22Rv1 (cell line): ENCODE measurements at regions not wholly inside any gene's neighbourhood (a gene's known extent, or its start where the extent isn't known, plus 50 kb on each side); places are given as distances from the start of the nearest gene placed in this dataset.
A peak's percentile ranks its signal among the peaks of the same experiment; 100 is the strongest.

Source experiments
- H3K27ac ChIP-seq: fragments of 450-650 bp; 2 replicates; pipeline ENCODE4 v1.5.1; 2017
- ZFX ChIP-seq: fragments of 450-650 bp; IDR thresholded peaks from 2 replicates; pipeline ENCODE4 v1.6.1; 2017; ENCODE audit warnings: antibody characterized with exemption, borderline replicate concordance
- TF ChIP-seq, protein P1 (sequence below): fragments of 450-650 bp; IDR thresholded peaks from 2 replicates; pipeline ENCODE4 v1.5.1; 2017; ENCODE audit warnings: mild to moderate bottlenecking

DNA sequence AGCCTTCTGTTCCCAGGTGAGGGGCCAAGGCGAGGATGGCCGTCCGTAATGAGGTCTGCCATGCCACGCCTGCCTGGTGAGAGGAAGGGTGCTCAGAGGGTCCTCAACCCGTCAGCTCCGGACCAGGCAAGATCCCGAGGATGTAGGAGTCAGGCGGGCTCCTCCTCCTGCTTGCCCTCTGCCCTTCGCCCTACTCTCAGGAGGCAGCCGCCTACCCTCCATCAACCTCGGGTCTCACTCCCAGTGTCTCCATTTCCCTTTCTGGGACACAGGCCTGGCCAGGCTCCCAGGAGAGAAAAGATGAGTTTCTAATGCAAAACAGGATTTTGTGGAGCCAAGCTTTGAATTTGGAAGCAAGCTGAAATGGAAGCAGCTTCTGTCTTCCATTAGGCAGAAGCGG lies 184.0 kb downstream of the PTPN20 start:
- no peak for TF ChIP-seq ZFX
- TF ChIP-seq, protein P1, sequence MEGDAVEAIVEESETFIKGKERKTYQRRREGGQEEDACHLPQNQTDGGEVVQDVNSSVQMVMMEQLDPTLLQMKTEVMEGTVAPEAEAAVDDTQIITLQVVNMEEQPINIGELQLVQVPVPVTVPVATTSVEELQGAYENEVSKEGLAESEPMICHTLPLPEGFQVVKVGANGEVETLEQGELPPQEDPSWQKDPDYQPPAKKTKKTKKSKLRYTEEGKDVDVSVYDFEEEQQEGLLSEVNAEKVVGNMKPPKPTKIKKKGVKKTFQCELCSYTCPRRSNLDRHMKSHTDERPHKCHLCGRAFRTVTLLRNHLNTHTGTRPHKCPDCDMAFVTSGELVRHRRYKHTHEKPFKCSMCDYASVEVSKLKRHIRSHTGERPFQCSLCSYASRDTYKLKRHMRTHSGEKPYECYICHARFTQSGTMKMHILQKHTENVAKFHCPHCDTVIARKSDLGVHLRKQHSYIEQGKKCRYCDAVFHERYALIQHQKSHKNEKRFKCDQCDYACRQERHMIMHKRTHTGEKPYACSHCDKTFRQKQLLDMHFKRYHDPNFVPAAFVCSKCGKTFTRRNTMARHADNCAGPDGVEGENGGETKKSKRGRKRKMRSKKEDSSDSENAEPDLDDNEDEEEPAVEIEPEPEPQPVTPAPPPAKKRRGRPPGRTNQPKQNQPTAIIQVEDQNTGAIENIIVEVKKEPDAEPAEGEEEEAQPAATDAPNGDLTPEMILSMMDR: no peak
- H3K27ac ChIP-seq: no peak overlapping the region

DNA sequence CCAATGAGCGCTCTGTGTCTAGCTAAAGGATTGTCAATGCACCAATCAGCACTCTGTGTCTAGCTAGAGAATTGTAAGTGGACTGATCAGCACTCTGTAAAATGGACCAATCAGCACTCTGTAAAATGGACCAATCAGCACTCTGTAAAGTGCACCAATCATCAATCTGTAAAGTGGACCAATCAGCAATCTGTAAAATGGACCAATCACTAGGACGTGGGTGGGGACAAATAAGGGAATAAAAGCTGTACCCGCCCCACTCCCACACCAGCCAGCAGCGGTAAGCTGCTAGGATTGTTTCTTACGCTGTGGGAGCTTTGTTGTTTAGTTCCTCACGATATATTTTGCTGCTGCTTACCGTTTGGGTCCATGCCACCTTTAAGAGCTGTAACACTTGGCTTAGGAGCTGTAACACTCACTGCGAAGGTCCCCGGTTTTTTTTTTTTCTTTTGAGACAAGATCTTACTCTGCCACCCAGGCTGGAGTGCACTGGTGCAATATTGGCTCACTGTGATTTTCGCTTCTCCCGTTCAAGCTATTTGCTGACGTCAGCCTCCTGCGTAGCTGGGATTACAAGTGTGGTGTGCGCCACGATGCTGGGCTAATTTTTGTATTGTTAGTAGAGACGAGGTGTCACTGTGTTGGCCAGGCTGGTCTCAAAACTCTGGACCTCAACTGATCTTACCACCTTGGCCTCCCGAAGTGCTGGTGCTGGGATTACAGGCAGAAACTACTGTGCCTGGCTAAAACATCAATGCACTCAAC lies 184.8 kb downstream of the PTPN20 start:
- TF ChIP-seq ZFX: no peak
- TF ChIP-seq, protein P1: no peak

DNA sequence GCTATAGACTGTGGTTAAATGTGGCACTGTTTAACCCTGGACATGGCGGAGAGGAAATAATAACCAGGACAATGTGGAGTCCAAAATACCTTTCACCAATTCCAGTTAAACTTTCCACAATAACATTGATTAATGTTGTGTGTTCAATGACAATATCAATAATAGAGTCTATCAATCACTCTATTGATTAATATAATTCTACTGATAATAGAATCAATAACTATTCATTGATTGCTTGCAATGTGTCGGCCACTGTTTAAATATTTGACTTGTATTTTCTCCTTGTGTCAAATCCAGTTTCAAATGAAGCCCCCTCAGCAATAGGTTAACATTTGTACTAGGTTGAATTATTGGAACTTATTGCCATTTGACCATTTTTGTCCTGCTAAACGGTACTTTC lies 187.0 kb downstream of the PTPN20 start:
- TF ChIP-seq, protein P1: no peak
- TF ChIP-seq ZFX: no peak
- H3K27ac ChIP-seq: no peak overlapping the region

More for the DNA sequence above, 184.8 kb downstream of the PTPN20 start:
- peak overlapping the region; percentile 37; the same call in 1 of the 2 replicates for H3K27ac ChIP-seq

DNA sequence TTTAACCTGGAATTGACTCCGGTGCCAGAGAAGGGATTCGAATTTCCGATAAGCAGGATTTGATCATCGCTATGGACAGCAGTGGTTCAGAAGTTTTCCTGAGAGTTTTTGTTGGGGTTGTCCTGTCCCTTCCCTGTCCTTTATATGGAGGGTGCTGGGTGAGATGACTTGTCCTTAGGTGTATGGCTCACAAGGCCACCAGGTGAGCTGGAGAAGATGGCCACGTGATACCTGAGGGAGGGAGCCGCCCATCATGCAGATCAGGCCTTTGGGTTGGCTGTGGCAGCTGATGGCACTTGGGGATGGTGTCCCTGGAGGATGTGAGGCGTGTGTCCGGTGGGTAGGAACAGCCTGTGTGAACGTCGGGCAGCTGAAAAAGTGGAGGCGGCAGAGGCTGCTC lies 187.7 kb downstream of the PTPN20 start:
- H3K27ac ChIP-seq: no peak overlapping the region
- no peak for TF ChIP-seq ZFX
- TF ChIP-seq, protein P1: no peak

DNA sequence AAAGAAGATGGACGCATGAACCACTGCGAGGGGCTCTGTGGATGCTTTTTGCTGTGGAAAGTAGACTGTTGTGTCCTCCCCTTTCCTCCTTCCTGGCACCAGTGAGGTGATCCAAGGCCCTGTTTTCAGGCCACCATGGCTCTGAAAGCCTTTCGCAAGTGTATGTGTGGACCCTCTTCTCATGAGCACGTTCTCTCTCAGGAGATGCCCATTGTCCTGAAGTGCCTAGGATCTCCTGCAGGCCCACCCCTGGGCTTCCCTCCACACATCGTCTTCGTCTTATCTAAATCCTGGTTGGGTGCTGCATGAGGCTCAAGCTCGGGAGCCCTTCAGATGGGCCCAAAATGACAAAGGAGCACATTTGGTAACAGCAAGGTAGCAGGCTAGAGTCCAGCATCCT lies 188.2 kb downstream of the PTPN20 start:
- no peak overlapping the region for H3K27ac ChIP-seq
- no peak for TF ChIP-seq ZFX
- TF ChIP-seq, protein P1: no peak

DNA sequence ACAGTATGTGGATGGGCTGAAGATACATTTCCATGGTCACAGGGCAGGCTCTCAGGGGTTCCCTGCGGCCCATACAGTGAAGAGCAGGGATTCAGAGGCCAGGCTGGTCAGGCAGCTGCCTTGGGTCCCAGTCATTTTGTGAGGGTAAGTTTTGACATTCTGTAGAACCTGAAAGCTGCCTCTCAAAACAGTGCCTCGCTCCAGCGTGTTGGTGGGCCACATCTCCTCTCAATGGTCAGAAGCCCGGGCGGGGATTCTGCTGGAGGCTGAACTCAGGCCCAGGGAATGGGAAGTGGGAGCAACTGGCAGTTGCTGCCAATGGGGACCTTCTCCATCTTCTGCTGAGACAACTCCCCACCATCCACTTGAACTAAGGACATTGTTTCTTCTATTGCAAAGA lies 190.0 kb downstream of the PTPN20 start:
- TF ChIP-seq, protein P1: no peak
- TF ChIP-seq ZFX: no peak
- no peak overlapping the region for H3K27ac ChIP-seq

DNA sequence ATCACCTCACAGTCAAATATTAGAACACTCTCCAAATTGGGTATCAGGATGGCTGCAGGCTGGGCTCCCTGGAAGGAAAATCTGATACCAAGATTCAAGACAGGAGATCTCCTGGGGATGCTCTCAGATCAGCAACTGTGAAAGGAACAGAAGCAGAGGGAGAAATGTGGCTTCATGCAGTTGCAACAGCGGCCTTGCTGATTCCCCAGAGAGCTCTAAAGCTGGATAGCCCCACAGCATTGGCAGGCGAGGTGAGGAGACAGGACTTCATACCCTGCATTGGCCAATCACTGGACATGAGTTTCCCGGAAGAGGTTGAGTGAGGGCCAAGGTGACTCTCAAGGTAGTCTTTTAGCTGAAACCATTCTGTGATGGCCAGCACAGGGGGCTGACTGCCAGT lies 190.6 kb downstream of the PTPN20 start:
- H3K27ac ChIP-seq: no peak overlapping the region
- TF ChIP-seq, protein P1: no peak
- no peak for TF ChIP-seq ZFX
